PC-3 (cell line): ENCODE measurements at regions not wholly inside any gene's neighbourhood (a gene's known extent, or its start where the extent isn't known, plus 50 kb on each side); places are given as distances from the start of the nearest gene placed in this dataset.
A peak's percentile ranks its signal among the peaks of the same experiment; 100 is the strongest.

ENCODE experiments used
- ATAC-seq: fragments of 200-7000 bp; cut with Tn5 transposase; 2 replicates; pipeline ENCODE4 v1.9.1; 2020; ENCODE audit warnings: mild to moderate bottlenecking, moderate library complexity
- BruUV-seq: library from RNA; stranded (reverse); fragments of 400-500 nt; replicated peaks from 2 replicates; lab custom pipeline; 2021; lab: Mats Ljungman, UMichigan
- CTCF ChIA-PET: fragments of 300-600 bp; sonication (Branson Sonifier 250); formaldehyde crosslinking; loops from one replicate; lab custom pipeline; 2022; ENCODE audit warnings: antibody characterized with exemption; lab: Charles Lee
- POLR2A ChIA-PET: fragments of 300-600 bp; sonication (Branson Sonifier 250); formaldehyde crosslinking; loops from one replicate; lab custom pipeline; 2022; ENCODE audit warnings: antibody characterized with exemption; ENCODE audit not compliant: unreplicated experiment; lab: Charles Lee
- DNase-seq: peaks from one replicate; pipeline ENCODE4 v3.0.0-alpha.2; 2015
- H2AFZ ChIP-seq: fragments of 300-600 bp; sonication (generic); 2 replicates; pipeline ENCODE4 v1.6.0; 2016; ENCODE audit warnings: antibody characterized with exemption, low read length
- H3F3A ChIP-seq: fragments of 300-600 bp; sonication (generic); one replicate; pipeline ENCODE4 v1.6.0; 2017; ENCODE audit warnings: antibody characterized with exemption, low read length, control low read depth, mild to moderate bottlenecking; ENCODE audit not compliant: unreplicated experiment
- H3K27ac ChIP-seq: fragments of 300-600 bp; sonication (generic); 2 replicates; pipeline ENCODE4 v1.5.1; 2016; ENCODE audit warnings: mild to moderate bottlenecking, low read length
- H3K27me3 ChIP-seq: fragments of 300-600 bp; sonication (generic); 2 replicates; pipeline ENCODE4 v1.6.1; 2016; ENCODE audit warnings: low read length, mixed read lengths
- H3K36me3 ChIP-seq: fragments of 300-600 bp; sonication (generic); 2 replicates; pipeline ENCODE4 v1.6.1; 2016; ENCODE audit warnings: low read depth, mixed run types, low read length, mixed read lengths
- H3K4me1 ChIP-seq: fragments of 300-600 bp; sonication (generic); 2 replicates; pipeline ENCODE4 v1.5.1; 2016; ENCODE audit warnings: low read length; ENCODE audit not compliant: insufficient read depth
- H3K4me2 ChIP-seq: fragments of 300-600 bp; sonication (generic); 2 replicates; pipeline ENCODE4 v1.6.0; 2016; ENCODE audit warnings: low read length
- H3K4me3 ChIP-seq: fragments of 300-600 bp; sonication (generic); 2 replicates; pipeline ENCODE4 v1.5.1; 2016; ENCODE audit warnings: mild to moderate bottlenecking, low read length, mixed read lengths
- H3K79me2 ChIP-seq: fragments of 300-600 bp; sonication (generic); 2 replicates; pipeline ENCODE4 v1.6.1; 2017; ENCODE audit warnings: low read length, mixed read lengths
- H3K9ac ChIP-seq: fragments of 300-600 bp; sonication (generic); 2 replicates; pipeline ENCODE4 v1.6.0; 2016; ENCODE audit warnings: mild to moderate bottlenecking, low read length
- H3K9me2 ChIP-seq: fragments of 300-600 bp; sonication (generic); replicated peaks from 2 replicates; pipeline ENCODE4 v1.6.1; 2016; ENCODE audit warnings: mixed run types, low read length, mixed read lengths
- H3K9me3 ChIP-seq: fragments of 300-600 bp; sonication (generic); 2 replicates; pipeline ENCODE4 v1.6.1; 2016; ENCODE audit warnings: low read length, mixed read lengths
- H4K20me1 ChIP-seq: fragments of 300-600 bp; sonication (generic); 2 replicates; pipeline ENCODE4 v1.6.1; 2016; ENCODE audit warnings: low read length, mixed read lengths
- EZH2 ChIP-seq: fragments of 300-600 bp; sonication (generic); IDR thresholded peaks from one replicate; pipeline ENCODE4 v1.6.1; 2017; ENCODE audit warnings: antibody characterized with exemption, mild to moderate bottlenecking, low read length; ENCODE audit not compliant: unreplicated experiment
- EZH2phosphoT487 ChIP-seq: fragments of 300-600 bp; sonication (generic); IDR thresholded peaks from 2 replicates; pipeline ENCODE4 v1.6.1; 2018; ENCODE audit warnings: mild to moderate bottlenecking, antibody characterized with exemption, low read length, borderline replicate concordance
- intact Hi-C: fragments of 100-400 bp; cut with micrococcal nuclease; formaldehyde crosslinking; loops from 2 replicates; pipeline ENCODE4 v1.9.0; 2023
- TF ChIP-seq, protein P1 (sequence below): fragments of 300-600 bp; sonication (generic); conservative IDR thresholded peaks from 2 replicates; pipeline ENCODE4 v1.5.1; 2017; ENCODE audit warnings: antibody characterized with exemption, low read depth, mild to moderate bottlenecking, low read length

GRCh38 chr13:111008351-111008750 is 93.5 kb upstream of the ANKRD10 start:
- Histone ChIP-seq H3K9ac (no peak overlapping the region), H3K4me1 (peaks cover 18% of the 10 kb centered on the region), H3K79me2 (no peaks in the 10 kb centered on the region), H3K27me3 (no peaks in the 10 kb centered on the region), H3F3A (no peaks in the 10 kb centered on the region), H2AFZ (peak overlapping the region; percentile 38; the same call in 1 of the 2 replicates), H3K4me3 (no peak overlapping the region), H3K9me2 (no peaks in the 10 kb centered on the region), H4K20me1 (no peaks in the 10 kb centered on the region), H3K9me3 (no peaks in the 10 kb centered on the region), H3K27ac (no peak overlapping the region), H3K36me3 (no peaks in the 10 kb centered on the region), H3K4me2 (no peak overlapping the region)
- ChIA-PET POLR2A (no interaction called here), CTCF (no interaction called here)
- ATAC-seq (no peak), DNase-seq (no peak)
- TF ChIP-seq, protein P1, sequence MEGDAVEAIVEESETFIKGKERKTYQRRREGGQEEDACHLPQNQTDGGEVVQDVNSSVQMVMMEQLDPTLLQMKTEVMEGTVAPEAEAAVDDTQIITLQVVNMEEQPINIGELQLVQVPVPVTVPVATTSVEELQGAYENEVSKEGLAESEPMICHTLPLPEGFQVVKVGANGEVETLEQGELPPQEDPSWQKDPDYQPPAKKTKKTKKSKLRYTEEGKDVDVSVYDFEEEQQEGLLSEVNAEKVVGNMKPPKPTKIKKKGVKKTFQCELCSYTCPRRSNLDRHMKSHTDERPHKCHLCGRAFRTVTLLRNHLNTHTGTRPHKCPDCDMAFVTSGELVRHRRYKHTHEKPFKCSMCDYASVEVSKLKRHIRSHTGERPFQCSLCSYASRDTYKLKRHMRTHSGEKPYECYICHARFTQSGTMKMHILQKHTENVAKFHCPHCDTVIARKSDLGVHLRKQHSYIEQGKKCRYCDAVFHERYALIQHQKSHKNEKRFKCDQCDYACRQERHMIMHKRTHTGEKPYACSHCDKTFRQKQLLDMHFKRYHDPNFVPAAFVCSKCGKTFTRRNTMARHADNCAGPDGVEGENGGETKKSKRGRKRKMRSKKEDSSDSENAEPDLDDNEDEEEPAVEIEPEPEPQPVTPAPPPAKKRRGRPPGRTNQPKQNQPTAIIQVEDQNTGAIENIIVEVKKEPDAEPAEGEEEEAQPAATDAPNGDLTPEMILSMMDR = no peak
- TF ChIP-seq EZH2phosphoT487 (no peak), EZH2 (no peak)
- BruUV-seq = no TSS peak
- intact Hi-C loops = no loop called here

- intact Hi-C loops = no loop called here
- no TSS peak for BruUV-seq
Observed at GRCh38 chr13:111007209-111007608, 92.3 kb upstream of the ANKRD10 start.

GRCh38 chr13:111006506-111007031 is 91.7 kb upstream of the ANKRD10 start:
- no peaks in the 10 kb centered on the region for H3K27me3 ChIP-seq
- H3K4me1 ChIP-seq = peaks cover 18% of the 10 kb centered on the region
- CTCF ChIA-PET = no interaction called here
- ATAC-seq (peak; percentile 25), DNase-seq (no peak)
- H3K9me2 ChIP-seq = no peaks in the 10 kb centered on the region
- H2AFZ ChIP-seq = peak overlapping the region; percentile 39; the same call in 1 of the 2 replicates
- POLR2A ChIA-PET = no interaction called here
- H3K4me2 ChIP-seq = 0 out of 2 replicates have a peak overlapping the region, but pooled peaks have one; percentile 23
- no peaks in the 10 kb centered on the region for H3K9me3 ChIP-seq
- intact Hi-C loops = loop anchor here (1.0 kb wide), 1 partner anchor 41 kb away; no protein-coding TSS in a partner anchor
- no peak overlapping the region for H3K4me3 ChIP-seq
- TF ChIP-seq EZH2phosphoT487 = no peak
- TF ChIP-seq EZH2 = no peak
- TF ChIP-seq, protein P1 = no peak
- no peaks in the 10 kb centered on the region for H3K79me2 ChIP-seq
- H3F3A ChIP-seq = no peaks in the 10 kb centered on the region
- H4K20me1 ChIP-seq = no peaks in the 10 kb centered on the region
- H3K36me3 ChIP-seq = no peaks in the 10 kb centered on the region
- H3K9ac ChIP-seq = no peak overlapping the region
- no TSS peak for BruUV-seq
- peak overlapping the region; percentile 67 for H3K27ac ChIP-seq

More at GRCh38 chr13:111007209-111007608, 92.3 kb upstream of the ANKRD10 start:
- H3K9me2 ChIP-seq = no peaks in the 10 kb centered on the region
- ChIA-PET POLR2A (no interaction called here), CTCF (no interaction called here)
- H3K27me3 ChIP-seq = no peaks in the 10 kb centered on the region
- no peak overlapping the region for H3K4me3 ChIP-seq
- H3K36me3 ChIP-seq = no peaks in the 10 kb centered on the region
- no peak overlapping the region for H3K9ac ChIP-seq
- H3F3A ChIP-seq = no peaks in the 10 kb centered on the region
- peaks cover 18% of the 10 kb centered on the region for H3K4me1 ChIP-seq
- H3K9me3 ChIP-seq = no peaks in the 10 kb centered on the region
- H3K27ac ChIP-seq = no peak overlapping the region
- H2AFZ ChIP-seq = no peak overlapping the region
- no peaks in the 10 kb centered on the region for H3K79me2 ChIP-seq
- ATAC-seq = no peak
- H4K20me1 ChIP-seq = no peaks in the 10 kb centered on the region
- no peak overlapping the region for H3K4me2 ChIP-seq
- TF ChIP-seq EZH2 (no peak), EZH2phosphoT487 (no peak)
- TF ChIP-seq, protein P1 = no peak
- no peak for DNase-seq
